Nephron progenitor cell (in vitro differentiated cells): ENCODE measurements at regions not wholly inside any gene's neighbourhood (a gene's known extent, or its start where the extent isn't known, plus 50 kb on each side); places are given as distances from the start of the nearest gene placed in this dataset.

Experiments
- DNase-seq: peaks from one replicate; pipeline ENCODE4 v3.0.0; 2021
- H3K27ac Mint-ChIP-seq: 2 replicates; pipeline ENCODE4 v1.8.0; 2021; ENCODE audit warnings: mild to moderate bottlenecking, moderate library complexity, mixed read lengths
- H3K27me3 Mint-ChIP-seq: 2 replicates; pipeline ENCODE4 v1.8.0; 2021; ENCODE audit warnings: mild to moderate bottlenecking, low read depth, mixed read lengths; ENCODE audit not compliant: poor library complexity
- H3K36me3 Mint-ChIP-seq: 2 replicates; pipeline ENCODE4 v1.8.0; 2021; ENCODE audit warnings: low read depth, mixed read lengths
- H3K4me1 Mint-ChIP-seq: 2 replicates; pipeline ENCODE4 v1.8.0; 2021; ENCODE audit warnings: mixed read lengths
- H3K4me3 Mint-ChIP-seq: 2 replicates; pipeline ENCODE4 v1.8.0; 2021; ENCODE audit warnings: mild to moderate bottlenecking, moderate library complexity, mixed read lengths
- H3K9me3 Mint-ChIP-seq: 2 replicates; pipeline ENCODE4 v1.8.0; 2021; ENCODE audit warnings: mild to moderate bottlenecking, moderate library complexity, mixed read lengths
- CTCF ChIP-seq: fragments of 200-600 bp; sonication (generic); IDR thresholded peaks from 2 replicates; pipeline ENCODE4 v1.5.0; 2021; ENCODE audit warnings: antibody characterized with exemption

- DNase-seq, result no peak
- Mint-ChIP-seq H3K27me3 (no peaks in the 10 kb centered on the region), H3K36me3 (no peaks in the 10 kb centered on the region), H3K9me3 (peaks cover 14% of the 10 kb centered on the region), H3K4me1 (peaks cover 10% of the 10 kb centered on the region), H3K27ac (no peak overlapping the region), H3K4me3 (no peak overlapping the region)
- no peak for TF ChIP-seq CTCF
Measured at GRCh38 chr11:87555101-87555500, 517.4 kb downstream of the TMEM135 start.

GRCh38 chr11:87548797-87549196, 511.1 kb downstream of the TMEM135 start:
- no peaks in the 10 kb centered on the region for H3K4me1 Mint-ChIP-seq
- peaks cover 42% of the 10 kb centered on the region for H3K9me3 Mint-ChIP-seq
- peaks cover 3% of the 10 kb centered on the region for H3K36me3 Mint-ChIP-seq
- H3K27ac Mint-ChIP-seq, result no peak overlapping the region
- no peak for TF ChIP-seq CTCF
- DNase-seq, result no peak
- H3K4me3 Mint-ChIP-seq, result no peak overlapping the region
- H3K27me3 Mint-ChIP-seq, result no peaks in the 10 kb centered on the region

GRCh38 chr11:87545858-87546257, 508.1 kb downstream of the TMEM135 start:
- Mint-ChIP-seq H3K27me3 (no peaks in the 10 kb centered on the region), H3K9me3 (peaks cover 62% of the 10 kb centered on the region), H3K4me3 (no peak overlapping the region), H3K36me3 (peaks cover 6% of the 10 kb centered on the region), H3K27ac (no peak overlapping the region), H3K4me1 (no peaks in the 10 kb centered on the region)
- DNase-seq, result no peak
- no peak for TF ChIP-seq CTCF

- Mint-ChIP-seq H3K4me1 (no peaks in the 10 kb centered on the region), H3K9me3 (peaks cover 28% of the 10 kb centered on the region), H3K4me3 (no peak overlapping the region), H3K36me3 (peaks cover 6% of the 10 kb centered on the region), H3K27me3 (no peaks in the 10 kb centered on the region), H3K27ac (no peak overlapping the region)
- no peak for DNase-seq
- no peak for TF ChIP-seq CTCF
Measured at GRCh38 chr11:87539596-87539995, 501.9 kb downstream of the TMEM135 start.

- DNase-seq, result no peak
- Mint-ChIP-seq H3K36me3 (no peaks in the 10 kb centered on the region), H3K4me3 (no peak overlapping the region), H3K27me3 (no peaks in the 10 kb centered on the region), H3K4me1 (no peaks in the 10 kb centered on the region), H3K27ac (no peak overlapping the region), H3K9me3 (no peaks in the 10 kb centered on the region)
- TF ChIP-seq CTCF, result no peak
Measured at GRCh38 chr11:87536565-87536964, 498.8 kb downstream of the TMEM135 start.

- TF ChIP-seq CTCF, result no peak
- Mint-ChIP-seq H3K4me1 (no peaks in the 10 kb centered on the region), H3K4me3 (no peak overlapping the region), H3K27ac (no peak overlapping the region), H3K9me3 (no peaks in the 10 kb centered on the region), H3K36me3 (no peaks in the 10 kb centered on the region), H3K27me3 (no peaks in the 10 kb centered on the region)
- DNase-seq, result no peak
Measured at GRCh38 chr11:87536016-87536415, 498.3 kb downstream of the TMEM135 start.
